ENCODE measurements at regions not wholly inside any gene's neighbourhood (a gene's known extent, or its start where the extent isn't known, plus 50 kb on each side); places are given as distances from the start of the nearest gene placed in this dataset.

DNA sequence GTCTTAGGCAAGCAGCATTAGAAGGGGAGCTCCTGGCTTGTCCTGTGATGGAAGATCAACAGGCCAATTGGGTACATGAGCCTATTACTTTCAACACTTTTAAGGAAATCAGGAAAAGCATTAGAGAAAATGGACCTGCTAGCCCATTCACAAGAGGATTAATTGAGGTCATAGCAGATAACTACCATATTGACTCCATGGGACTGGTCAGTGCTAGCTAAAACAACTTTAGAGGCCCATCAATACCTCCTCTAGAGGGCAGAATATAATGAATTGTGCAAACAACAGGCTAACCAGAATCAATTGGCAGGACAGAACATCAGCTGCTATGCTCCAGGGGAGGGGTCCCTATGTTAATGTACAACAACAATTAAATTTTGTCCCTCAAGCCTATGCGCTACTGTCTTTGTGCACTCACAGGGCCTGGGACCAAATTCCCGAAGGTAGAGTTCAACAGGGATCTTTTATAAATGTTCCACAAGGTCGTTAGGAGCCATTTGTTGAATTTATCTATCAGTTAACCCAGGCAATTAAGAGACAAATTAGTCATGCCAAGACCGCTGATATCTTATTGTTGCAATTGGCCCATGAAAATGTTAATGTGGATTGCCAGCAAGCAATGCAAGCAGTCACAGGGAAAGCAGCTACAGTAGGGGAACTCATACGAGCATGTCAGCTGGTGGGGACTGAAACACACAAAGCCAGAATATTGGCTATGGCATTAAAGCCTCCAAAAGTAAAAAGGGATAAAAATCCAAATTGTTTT lies 106.6 kb upstream of the BTN3A2 start:
- TF ChIP-seq POLR2A (IDR thresholded peaks at IDR 0.05), result no peak
- TF ChIP-seq, protein P1, sequence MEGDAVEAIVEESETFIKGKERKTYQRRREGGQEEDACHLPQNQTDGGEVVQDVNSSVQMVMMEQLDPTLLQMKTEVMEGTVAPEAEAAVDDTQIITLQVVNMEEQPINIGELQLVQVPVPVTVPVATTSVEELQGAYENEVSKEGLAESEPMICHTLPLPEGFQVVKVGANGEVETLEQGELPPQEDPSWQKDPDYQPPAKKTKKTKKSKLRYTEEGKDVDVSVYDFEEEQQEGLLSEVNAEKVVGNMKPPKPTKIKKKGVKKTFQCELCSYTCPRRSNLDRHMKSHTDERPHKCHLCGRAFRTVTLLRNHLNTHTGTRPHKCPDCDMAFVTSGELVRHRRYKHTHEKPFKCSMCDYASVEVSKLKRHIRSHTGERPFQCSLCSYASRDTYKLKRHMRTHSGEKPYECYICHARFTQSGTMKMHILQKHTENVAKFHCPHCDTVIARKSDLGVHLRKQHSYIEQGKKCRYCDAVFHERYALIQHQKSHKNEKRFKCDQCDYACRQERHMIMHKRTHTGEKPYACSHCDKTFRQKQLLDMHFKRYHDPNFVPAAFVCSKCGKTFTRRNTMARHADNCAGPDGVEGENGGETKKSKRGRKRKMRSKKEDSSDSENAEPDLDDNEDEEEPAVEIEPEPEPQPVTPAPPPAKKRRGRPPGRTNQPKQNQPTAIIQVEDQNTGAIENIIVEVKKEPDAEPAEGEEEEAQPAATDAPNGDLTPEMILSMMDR (IDR thresholded peaks at IDR 0.05), result no peak
